ENCODE measurements at regions not wholly inside any gene's neighbourhood (a gene's known extent, or its start where the extent isn't known, plus 50 kb on each side); places are given as distances from the start of the nearest gene placed in this dataset.

DNA sequence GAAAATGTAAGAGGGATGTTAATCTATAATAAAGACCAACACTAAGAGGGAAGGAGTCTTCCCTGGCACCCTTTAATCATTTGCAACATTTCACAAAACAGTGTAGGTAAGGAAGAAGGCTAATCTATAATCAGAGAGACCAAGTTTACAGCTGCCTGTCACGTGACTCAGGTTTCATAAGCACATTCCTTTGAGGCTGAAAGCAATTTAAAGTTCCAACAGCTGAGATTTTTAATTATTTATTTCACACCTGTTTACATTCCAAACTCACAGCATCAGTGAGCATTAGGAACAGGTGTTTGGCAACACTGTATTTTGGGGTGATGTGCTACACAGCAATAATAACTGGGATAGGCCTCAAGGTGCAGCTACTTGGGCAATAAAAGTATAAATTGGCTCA lies 75.7 kb upstream of the PGBD5 start:
- TF ChIP-seq CTCF (IDR thresholded peaks at IDR 0.05) (no peak), POLR2A (IDR thresholded peaks at IDR 0.05) (no peak)
